ENCODE measurements at regions not wholly inside any gene's neighbourhood (a gene's known extent, or its start where the extent isn't known, plus 50 kb on each side); places are given as distances from the start of the nearest gene placed in this dataset.

- Histone ChIP-seq H2AFZ (ENCODE audit: low read depth, low read length) (no peak overlapping the region), H3K9ac (ENCODE audit: low read length) (no peak overlapping the region), H3K4me2 (ENCODE audit: low read length) (no peak overlapping the region), H3K36me3 (ENCODE audit: insufficient read depth, low read length) (no peaks in the 10 kb centered on the region), H3F3A (ENCODE audit: insufficient read depth, low read length, poor library complexity, severe bottlenecking) (no peaks in the 10 kb centered on the region), H3K27me3 (ENCODE audit: insufficient read depth, low read depth, low read length) (no peaks in the 10 kb centered on the region), H4K20me1 (ENCODE audit: insufficient read depth) (no peaks in the 10 kb centered on the region), H3K27ac (ENCODE audit: low read length) (no peak overlapping the region), H3K9me2 (ENCODE audit: insufficient read depth, low read length) (no peaks in the 10 kb centered on the region), H3K79me2 (replicated peaks; ENCODE audit: insufficient read depth, low read length) (no peaks in the 10 kb centered on the region), H3K9me3 (ENCODE audit: low read length) (no peaks in the 10 kb centered on the region), H3K4me3 (ENCODE audit: low read length) (no peak overlapping the region)
- TF ChIP-seq REST (IDR thresholded peaks at IDR 0.05; ENCODE audit: borderline replicate concordance) (no peak), POLR2AphosphoS5 (IDR thresholded peaks at IDR 0.05) (no peak), SMC3 (conservative IDR thresholded peaks at IDR 0.05; ENCODE audit: poor library complexity) (no peak), TAF1 (IDR thresholded peaks at IDR 0.05; ENCODE audit: low read depth) (no peak), EP300 (conservative IDR thresholded peaks at IDR 0.05; ENCODE audit: poor library complexity, severe bottlenecking) (no peak), MXI1 (conservative IDR thresholded peaks at IDR 0.05; ENCODE audit: poor library complexity, severe bottlenecking) (no peak), RAD21 (conservative IDR thresholded peaks at IDR 0.05) (no peak), EZH2 (IDR thresholded peaks at IDR 0.05; ENCODE audit: borderline replicate concordance, insufficient read depth, low read length, poor library complexity, severe bottlenecking) (no peak)
- TF ChIP-seq, protein P1, sequence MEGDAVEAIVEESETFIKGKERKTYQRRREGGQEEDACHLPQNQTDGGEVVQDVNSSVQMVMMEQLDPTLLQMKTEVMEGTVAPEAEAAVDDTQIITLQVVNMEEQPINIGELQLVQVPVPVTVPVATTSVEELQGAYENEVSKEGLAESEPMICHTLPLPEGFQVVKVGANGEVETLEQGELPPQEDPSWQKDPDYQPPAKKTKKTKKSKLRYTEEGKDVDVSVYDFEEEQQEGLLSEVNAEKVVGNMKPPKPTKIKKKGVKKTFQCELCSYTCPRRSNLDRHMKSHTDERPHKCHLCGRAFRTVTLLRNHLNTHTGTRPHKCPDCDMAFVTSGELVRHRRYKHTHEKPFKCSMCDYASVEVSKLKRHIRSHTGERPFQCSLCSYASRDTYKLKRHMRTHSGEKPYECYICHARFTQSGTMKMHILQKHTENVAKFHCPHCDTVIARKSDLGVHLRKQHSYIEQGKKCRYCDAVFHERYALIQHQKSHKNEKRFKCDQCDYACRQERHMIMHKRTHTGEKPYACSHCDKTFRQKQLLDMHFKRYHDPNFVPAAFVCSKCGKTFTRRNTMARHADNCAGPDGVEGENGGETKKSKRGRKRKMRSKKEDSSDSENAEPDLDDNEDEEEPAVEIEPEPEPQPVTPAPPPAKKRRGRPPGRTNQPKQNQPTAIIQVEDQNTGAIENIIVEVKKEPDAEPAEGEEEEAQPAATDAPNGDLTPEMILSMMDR (IDR thresholded peaks at IDR 0.05; ENCODE audit: poor library complexity, severe bottlenecking), result no peak
Observed at GRCh38 chrX:82127228-82128123, 925.6 kb downstream of the SH3BGRL start.

- H3K9me3 ChIP-seq (ENCODE audit: low read length), result no peaks in the 10 kb centered on the region
- no peaks in the 10 kb centered on the region for H3K79me2 ChIP-seq (replicated peaks; ENCODE audit: insufficient read depth, low read length)
- H4K20me1 ChIP-seq (ENCODE audit: insufficient read depth), result no peaks in the 10 kb centered on the region
- H3K36me3 ChIP-seq (ENCODE audit: insufficient read depth, low read length), result no peaks in the 10 kb centered on the region
- no peaks in the 10 kb centered on the region for H3K9me2 ChIP-seq (ENCODE audit: insufficient read depth, low read length)
- H2AFZ ChIP-seq (ENCODE audit: low read depth, low read length), result no peak overlapping the region
- H3K27me3 ChIP-seq (ENCODE audit: insufficient read depth, low read depth, low read length), result no peaks in the 10 kb centered on the region
- no peak overlapping the region for H3K4me2 ChIP-seq (ENCODE audit: low read length)
- TF ChIP-seq POLR2AphosphoS5 (IDR thresholded peaks at IDR 0.05), result no peak
- TF ChIP-seq REST (IDR thresholded peaks at IDR 0.05; ENCODE audit: borderline replicate concordance), result no peak
- TF ChIP-seq MXI1 (conservative IDR thresholded peaks at IDR 0.05; ENCODE audit: poor library complexity, severe bottlenecking), result no peak
- no peak for TF ChIP-seq SMC3 (conservative IDR thresholded peaks at IDR 0.05; ENCODE audit: poor library complexity)
- no peak for TF ChIP-seq RAD21 (conservative IDR thresholded peaks at IDR 0.05)
- TF ChIP-seq EP300 (conservative IDR thresholded peaks at IDR 0.05; ENCODE audit: poor library complexity, severe bottlenecking), result no peak
- TF ChIP-seq EZH2 (IDR thresholded peaks at IDR 0.05; ENCODE audit: borderline replicate concordance, insufficient read depth, low read length, poor library complexity, severe bottlenecking), result no peak
- TF ChIP-seq, protein P1 (IDR thresholded peaks at IDR 0.05; ENCODE audit: poor library complexity, severe bottlenecking), result no peak
- TF ChIP-seq TAF1 (IDR thresholded peaks at IDR 0.05; ENCODE audit: low read depth), result no peak
- no peak overlapping the region for H3K9ac ChIP-seq (ENCODE audit: low read length)
- no peak overlapping the region for H3K4me3 ChIP-seq (ENCODE audit: low read length)
- no peak overlapping the region for H3K27ac ChIP-seq (ENCODE audit: low read length)
- no peaks in the 10 kb centered on the region for H3F3A ChIP-seq (ENCODE audit: insufficient read depth, low read length, poor library complexity, severe bottlenecking)
Observed at GRCh38 chrX:82134378-82134777, 932.5 kb downstream of the SH3BGRL start.
